ENCODE measurements at regions not wholly inside any gene's neighbourhood (a gene's known extent, or its start where the extent isn't known, plus 50 kb on each side); places are given as distances from the start of the nearest gene placed in this dataset.

DNA sequence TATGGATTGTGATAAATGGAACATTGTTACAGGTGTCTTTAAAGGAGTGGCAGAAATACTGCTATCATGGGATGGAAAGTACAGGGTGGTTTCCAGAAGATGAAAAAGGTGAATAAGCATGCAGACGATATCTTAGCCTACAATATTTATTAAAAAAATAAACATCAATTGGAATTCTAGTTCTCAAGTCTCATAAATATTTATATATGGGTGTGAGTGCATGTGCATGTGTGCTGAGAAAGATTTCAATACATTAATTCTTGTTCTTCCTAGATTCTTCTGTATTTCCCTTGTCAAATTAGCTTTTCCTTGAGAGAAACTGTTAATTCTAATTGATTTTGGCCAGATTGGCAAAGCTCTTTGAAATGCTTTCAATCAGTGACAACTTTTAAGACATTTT, 618.2 kb downstream of the METTL15 start:
- no TSS peak for BruUV-seq (replicated peaks)
- Histone ChIP-seq H3K9ac (ENCODE audit: low read length) (no peak overlapping the region), H3K27me3 (ENCODE audit: insufficient read depth, low read length) (no peaks in the 10 kb centered on the region), H2AFZ (ENCODE audit: low read depth, low read length, poor library complexity, severe bottlenecking) (no peak overlapping the region), H3K27ac (ENCODE audit: low read depth, low read length) (no peak overlapping the region), H3K9me2 (ENCODE audit: insufficient read depth) (no peaks in the 10 kb centered on the region), H3K36me3 (ENCODE audit: control insufficient read depth in 1 of 2, insufficient read depth in 2 of 2, low read length in 2 of 2) (no peaks in the 10 kb centered on the region), H4K20me1 (ENCODE audit: insufficient read depth) (no peaks in the 10 kb centered on the region), H3K79me2 (ENCODE audit: insufficient read depth, low read length) (no peaks in the 10 kb centered on the region), H3K4me1 (ENCODE audit: control insufficient read depth in 1 of 2, insufficient read depth in 2 of 2, low read length in 2 of 2) (no peaks in the 10 kb centered on the region), H3K9me3 (ENCODE audit: control insufficient read depth in 1 of 2, insufficient read depth in 1 of 2, low read depth in 1 of 2, low read length in 2 of 2) (no peaks in the 10 kb centered on the region), H3K4me3 (replicated peaks in 1 of 2; ENCODE audit: low read depth in 1 of 2, low read length in 2 of 2) (no peak overlapping the region), H3K4me2 (ENCODE audit: low read length) (no peak overlapping the region)
- RAD21 ChIA-PET (ENCODE audit: low non-redundant PET in 1 of 2, low total read pairs in 2 of 2, uncharacterized antibody in 2 of 2, unreplicated experiment in 2 of 2), result no interaction called here
- intact Hi-C loops (cut with micrococcal nuclease), result no loop called here
- POLR2A ChIA-PET, result no interaction called here
- DNase-seq (ENCODE audit: low read depth, low spot score) (no peak), ATAC-seq (no peak)
- CTCF ChIA-PET, result no interaction called here
- TF ChIP-seq ZFX (IDR thresholded peaks at IDR 0.05) (no peak), CEBPB (IDR thresholded peaks at IDR 0.05; ENCODE audit: low read depth) (no peak), EZH2 (IDR thresholded peaks at IDR 0.05) (no peak), RAD21 (IDR thresholded peaks at IDR 0.05; ENCODE audit: low read depth) (no peak), POLR2AphosphoS5 (IDR thresholded peaks at IDR 0.05; ENCODE audit: low read depth, low read length) (no peak), EGR1 (IDR thresholded peaks at IDR 0.05; ENCODE audit: low read depth) (no peak)
- TF ChIP-seq, protein P1, sequence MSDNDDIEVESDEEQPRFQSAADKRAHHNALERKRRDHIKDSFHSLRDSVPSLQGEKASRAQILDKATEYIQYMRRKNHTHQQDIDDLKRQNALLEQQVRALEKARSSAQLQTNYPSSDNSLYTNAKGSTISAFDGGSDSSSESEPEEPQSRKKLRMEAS (IDR thresholded peaks at IDR 0.05), result no peak

DNA sequence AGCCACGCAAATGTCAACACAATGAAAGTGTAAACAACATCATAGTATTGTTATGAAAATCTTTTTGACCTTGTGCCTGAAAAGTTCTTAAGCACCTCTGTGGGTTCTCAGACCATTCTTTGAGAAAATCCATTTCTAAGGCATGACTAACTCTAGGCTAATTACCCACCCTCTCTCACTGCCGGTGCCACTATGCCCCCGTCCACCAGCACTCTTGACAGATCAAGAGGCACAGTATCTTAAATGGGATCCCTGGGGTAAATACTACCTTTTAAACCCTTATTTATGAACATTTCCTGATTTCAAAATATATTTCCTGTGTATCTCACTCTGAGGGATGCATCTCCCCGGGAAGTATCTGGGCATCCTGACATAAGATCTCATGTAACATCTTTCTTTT, 607.5 kb downstream of the METTL15 start:
- intact Hi-C loops (cut with micrococcal nuclease), result no loop called here
- no peak overlapping the region for H2AFZ ChIP-seq (ENCODE audit: low read depth, low read length, poor library complexity, severe bottlenecking)
- CTCF ChIA-PET, result no interaction called here
- H3K4me1 ChIP-seq (ENCODE audit: control insufficient read depth in 1 of 2, insufficient read depth in 2 of 2, low read length in 2 of 2), result no peaks in the 10 kb centered on the region
- H3K9me2 ChIP-seq (ENCODE audit: insufficient read depth), result no peaks in the 10 kb centered on the region
- no peak overlapping the region for H3K27ac ChIP-seq (ENCODE audit: low read depth, low read length)
- ATAC-seq (no peak), DNase-seq (ENCODE audit: low read depth, low spot score) (no peak)
- H3K36me3 ChIP-seq (ENCODE audit: control insufficient read depth in 1 of 2, insufficient read depth in 2 of 2, low read length in 2 of 2), result no peaks in the 10 kb centered on the region
- no TSS peak for BruUV-seq (replicated peaks)
- H3K27me3 ChIP-seq (ENCODE audit: insufficient read depth, low read length), result no peaks in the 10 kb centered on the region
- RAD21 ChIA-PET (ENCODE audit: low non-redundant PET in 1 of 2, low total read pairs in 2 of 2, uncharacterized antibody in 2 of 2, unreplicated experiment in 2 of 2), result no interaction called here
- POLR2A ChIA-PET, result no interaction called here
- H3K79me2 ChIP-seq (ENCODE audit: insufficient read depth, low read length), result no peaks in the 10 kb centered on the region
- H3K9me3 ChIP-seq (ENCODE audit: control insufficient read depth in 1 of 2, insufficient read depth in 1 of 2, low read depth in 1 of 2, low read length in 2 of 2), result no peaks in the 10 kb centered on the region
- TF ChIP-seq TCF7L2 (IDR thresholded peaks at IDR 0.05; ENCODE audit: borderline replicate concordance, extremely low read depth, insufficient read depth, insufficient read length), result peak; percentile 66
- TF ChIP-seq, protein P2, sequence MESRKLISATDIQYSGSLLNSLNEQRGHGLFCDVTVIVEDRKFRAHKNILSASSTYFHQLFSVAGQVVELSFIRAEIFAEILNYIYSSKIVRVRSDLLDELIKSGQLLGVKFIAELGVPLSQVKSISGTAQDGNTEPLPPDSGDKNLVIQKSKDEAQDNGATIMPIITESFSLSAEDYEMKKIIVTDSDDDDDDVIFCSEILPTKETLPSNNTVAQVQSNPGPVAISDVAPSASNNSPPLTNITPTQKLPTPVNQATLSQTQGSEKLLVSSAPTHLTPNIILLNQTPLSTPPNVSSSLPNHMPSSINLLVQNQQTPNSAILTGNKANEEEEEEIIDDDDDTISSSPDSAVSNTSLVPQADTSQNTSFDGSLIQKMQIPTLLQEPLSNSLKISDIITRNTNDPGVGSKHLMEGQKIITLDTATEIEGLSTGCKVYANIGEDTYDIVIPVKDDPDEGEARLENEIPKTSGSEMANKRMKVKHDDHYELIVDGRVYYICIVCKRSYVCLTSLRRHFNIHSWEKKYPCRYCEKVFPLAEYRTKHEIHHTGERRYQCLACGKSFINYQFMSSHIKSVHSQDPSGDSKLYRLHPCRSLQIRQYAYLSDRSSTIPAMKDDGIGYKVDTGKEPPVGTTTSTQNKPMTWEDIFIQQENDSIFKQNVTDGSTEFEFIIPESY (IDR thresholded peaks at IDR 0.05; ENCODE audit: extremely low read depth, insufficient replicate concordance, low read length), result no peak
- no peak overlapping the region for H3K4me2 ChIP-seq (ENCODE audit: low read length)
- H4K20me1 ChIP-seq (ENCODE audit: insufficient read depth), result no peaks in the 10 kb centered on the region
- no peak overlapping the region for H3K4me3 ChIP-seq (replicated peaks in 1 of 2; ENCODE audit: low read depth in 1 of 2, low read length in 2 of 2)
- no peak overlapping the region for H3K9ac ChIP-seq (ENCODE audit: low read length)
